Superior temporal gyrus (tissue), 1 donor: ENCODE measurements at regions not wholly inside any gene's neighbourhood (a gene's known extent, or its start where the extent isn't known, plus 50 kb on each side); places are given as distances from the start of the nearest gene placed in this dataset.
A peak's percentile ranks its signal among the peaks of the same experiment; 100 is the strongest.
"Not testable (repeated sequence)": the region's sequence is repeated elsewhere in the genome, so short reads cannot be mapped to it uniquely, and the experiment has no call there.

Source experiments
- DNase-seq: peaks from one replicate; pipeline ENCODE4 v3.0.0-alpha.2; 2016; ENCODE audit errors: extremely low spot score

DNA sequence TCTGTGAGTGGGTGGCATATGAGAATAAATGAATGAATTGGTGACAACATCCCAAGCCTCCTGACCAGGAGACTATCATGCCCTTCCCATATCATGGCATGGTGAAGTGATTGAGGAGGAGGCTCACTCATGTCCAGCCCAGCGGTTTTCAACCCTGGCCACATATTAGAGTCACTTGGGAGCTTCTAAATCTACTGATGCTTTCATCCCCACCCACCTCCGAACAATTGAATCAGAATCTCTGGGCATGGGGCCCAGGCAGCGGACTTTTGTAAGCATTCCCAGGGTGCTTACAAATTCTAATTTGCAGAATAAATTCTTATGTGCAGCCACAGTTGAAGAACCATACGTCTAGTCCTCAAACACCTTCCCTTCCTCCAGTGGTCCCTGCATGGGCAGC lies 81.7 kb upstream of the SEC11C start:
- DNase-seq = peak; percentile 61

DNA sequence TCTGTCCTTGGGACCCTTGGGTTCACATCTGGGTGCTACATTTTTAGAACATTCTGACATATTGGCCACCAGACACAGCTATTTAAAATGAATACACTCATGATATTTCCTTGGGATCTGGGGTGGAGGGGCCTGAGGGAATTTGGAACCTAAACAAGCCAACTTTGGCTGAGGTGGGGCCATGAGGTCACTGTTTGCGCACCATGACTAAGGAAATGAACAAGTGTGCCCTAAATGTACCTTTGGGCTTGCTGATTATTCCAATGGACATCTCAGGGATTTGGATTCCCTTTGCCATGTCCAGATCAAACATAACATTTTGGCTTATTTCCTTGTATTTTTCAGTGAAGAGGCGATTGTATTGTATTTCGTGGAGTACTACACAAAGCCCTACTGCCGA lies 80.5 kb upstream of the SEC11C start:
- no peak for DNase-seq

DNA sequence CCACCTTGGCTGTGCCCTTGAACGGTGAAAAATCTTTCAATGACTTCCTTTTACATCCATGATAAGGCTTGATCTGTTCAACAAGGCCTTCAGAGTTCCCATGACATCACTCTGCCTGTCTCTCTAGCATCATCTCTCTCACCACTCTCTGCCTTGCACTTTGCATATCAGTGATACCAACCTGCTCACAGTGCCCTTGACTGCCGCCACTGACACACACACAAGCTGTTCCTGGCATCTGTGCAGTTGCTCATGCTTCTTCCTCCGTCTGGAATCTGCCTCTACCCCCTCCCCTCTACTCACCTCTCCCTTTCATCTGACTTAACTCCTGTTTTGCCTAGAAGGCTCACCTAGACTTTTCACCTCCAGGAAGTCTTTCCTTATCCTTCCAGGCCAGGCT lies 79.1 kb upstream of the SEC11C start:
- DNase-seq = no peak

DNA sequence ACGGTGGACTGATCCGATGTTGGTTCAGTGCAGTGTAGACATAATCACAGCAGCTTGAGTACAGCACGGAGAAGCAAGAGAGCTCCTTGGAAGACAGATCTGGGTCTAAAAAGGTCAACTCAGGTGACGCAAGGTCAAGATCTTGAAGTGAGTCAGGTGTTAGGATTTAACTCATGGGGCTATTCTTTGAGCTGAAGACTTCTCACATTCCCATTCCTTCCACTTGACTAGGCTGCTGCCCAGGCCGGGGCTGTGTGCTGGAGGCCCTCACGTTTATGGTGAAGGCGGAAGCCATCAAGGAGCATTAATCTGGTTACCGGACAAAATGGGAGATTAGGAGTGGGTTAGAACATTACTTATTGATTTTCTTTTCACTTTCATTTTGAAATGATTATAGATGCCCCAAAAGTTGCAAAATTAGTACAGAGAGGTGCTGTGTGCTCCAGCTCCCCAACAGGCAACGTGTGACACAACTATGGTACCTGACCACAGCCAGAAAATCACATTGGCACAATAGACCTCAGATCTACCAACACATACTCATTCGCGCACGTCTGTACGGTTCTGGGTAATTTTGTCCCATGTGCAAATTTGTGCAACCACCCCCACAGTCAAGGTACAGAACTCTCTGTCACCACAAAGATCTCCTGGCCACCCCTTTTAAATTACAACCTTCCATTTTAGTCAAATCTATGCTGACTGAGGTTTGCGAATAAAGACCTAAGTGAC lies 77.6 kb upstream of the SEC11C start:
- DNase-seq = no peak

DNA sequence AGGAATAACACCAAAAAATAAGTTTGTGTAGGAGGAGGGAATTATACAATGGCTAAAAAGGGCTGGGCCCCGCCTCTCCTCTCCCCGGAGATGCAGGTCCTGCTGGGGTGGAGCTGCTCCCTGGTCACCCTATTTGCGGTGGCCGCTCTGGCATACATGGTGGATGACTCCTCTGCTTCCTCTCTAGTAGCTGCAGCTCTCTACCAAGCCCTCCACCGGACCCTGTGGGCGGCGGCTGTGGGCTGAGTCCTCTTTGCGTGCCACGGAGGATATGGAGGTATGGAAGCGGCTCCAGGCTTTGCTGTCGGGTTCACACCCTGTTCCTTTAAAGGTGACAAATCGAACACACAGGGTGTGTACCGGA lies 77.1 kb upstream of the SEC11C start:
- no peak for DNase-seq

DNA sequence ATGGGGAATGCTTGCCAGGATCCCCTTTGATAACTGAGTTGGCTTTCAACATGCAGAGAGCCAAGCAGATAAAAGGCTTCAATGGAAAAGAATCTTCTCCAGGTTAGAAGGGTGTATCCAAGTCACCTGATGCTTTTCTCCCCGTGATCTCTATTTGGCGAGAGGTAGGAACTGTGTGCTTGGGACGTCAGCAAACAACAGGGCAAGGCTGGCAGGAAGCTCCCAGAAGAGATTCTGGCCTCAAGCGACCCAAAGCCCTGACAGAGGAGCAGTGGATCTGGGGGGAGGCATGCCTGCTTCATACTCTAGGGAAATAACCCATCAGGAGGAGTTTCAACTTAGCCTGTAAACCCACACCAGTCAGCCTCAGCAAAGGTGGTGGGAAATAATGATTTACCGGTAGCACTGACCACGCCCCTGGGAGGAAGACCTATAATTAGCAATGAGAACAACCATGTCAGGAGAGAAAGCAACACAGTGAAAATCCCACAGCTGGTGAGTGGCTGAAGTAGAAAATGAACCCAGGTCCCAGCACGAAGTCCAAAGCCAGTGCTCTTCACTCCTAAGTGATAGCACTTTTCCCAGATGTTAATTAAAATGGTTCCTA lies 76.3 kb upstream of the SEC11C start:
- no peak for DNase-seq

DNA sequence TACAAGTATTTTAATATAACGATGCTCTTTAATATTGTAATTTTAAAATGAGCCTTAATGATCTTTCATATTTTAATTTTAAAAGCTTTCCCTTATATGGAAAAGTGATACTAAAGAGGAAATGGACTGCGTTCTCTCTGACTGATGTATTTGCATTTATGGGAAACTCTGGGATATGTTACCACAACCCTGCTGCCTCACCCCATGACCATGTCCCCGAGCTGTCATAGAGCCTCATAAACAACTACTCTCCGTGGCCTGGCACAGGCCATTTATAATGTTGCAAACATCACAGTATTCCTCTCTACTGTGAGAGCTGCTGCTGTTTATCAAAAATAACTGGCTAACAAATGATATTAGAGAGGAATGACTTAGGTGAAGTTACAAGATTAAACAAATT lies 75.8 kb upstream of the SEC11C start:
- no peak for DNase-seq

DNA sequence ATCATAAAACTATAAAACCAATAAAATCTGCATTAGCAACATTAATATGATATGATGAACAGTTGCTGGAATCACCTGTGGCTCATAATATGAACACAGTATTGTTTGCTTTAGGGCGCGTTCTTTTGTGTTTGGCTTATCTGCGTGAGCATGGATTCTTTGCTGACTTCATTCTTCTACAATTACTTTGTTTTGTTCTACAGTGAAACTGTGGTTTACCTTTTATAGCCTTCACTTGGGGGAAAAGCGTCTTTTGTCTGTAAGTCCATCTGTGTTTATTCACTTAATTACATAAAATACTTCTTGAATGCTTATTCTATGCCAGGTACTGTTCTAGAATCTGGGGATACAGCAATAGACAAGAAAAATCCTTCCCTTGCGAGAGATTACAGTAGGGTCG lies 74.0 kb upstream of the SEC11C start:
- DNase-seq = no peak

DNA sequence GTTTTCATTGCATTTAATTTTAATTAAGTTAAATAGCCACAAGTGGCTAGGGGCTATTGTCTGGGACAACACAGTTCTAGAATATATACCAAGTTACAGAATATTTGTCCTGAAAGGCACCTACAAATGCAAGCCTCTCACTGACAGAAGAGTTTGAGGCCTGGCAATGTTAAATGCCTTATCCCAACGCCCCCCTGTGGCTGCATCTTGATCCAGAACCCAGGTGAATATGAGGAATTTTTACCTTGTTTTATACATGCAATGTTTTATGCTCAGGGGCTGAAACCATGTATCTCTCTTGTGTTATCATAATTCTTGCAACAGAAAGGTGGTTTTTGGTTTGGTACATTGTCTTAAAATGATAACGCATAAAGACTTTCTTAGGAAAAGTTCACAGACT lies 71.8 kb upstream of the SEC11C start:
- peak; percentile 78 for DNase-seq

DNA sequence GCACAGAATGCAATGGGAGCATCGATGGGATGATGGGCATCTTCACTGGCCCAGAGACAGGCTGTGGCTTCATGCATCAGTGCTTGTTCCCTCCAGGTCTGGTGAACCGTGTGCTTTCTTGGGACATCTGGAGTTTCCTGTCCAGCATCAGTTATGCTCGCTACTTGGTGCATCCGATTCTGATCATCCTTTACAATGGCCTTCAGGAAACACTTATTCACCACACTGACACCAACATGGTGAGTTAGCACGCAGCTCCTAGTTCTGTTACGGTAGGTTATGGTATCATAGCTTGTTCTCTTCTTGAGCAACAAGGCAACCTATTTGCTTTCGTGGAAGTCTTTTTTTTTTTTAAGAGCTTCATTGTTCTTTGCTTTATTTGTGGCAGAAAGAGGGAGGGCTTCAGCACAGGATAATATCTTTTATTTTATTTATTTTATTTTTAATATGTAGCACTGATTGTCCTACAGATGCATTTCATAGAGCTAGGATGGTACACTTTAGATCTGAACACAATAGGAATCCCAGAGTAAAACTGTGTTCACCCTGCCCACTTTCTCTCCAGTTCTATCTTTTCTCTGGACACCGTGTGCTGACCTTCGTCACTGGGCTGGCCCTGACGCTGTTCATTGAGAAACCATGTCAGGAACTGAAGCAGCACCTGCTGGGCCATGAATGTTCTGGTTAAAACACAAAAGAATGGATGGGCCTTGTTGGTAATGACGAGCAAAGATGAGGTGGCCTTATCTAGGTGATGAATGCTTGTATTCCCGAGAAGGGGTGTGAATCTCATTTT lies 71.2 kb upstream of the SEC11C start:
- DNase-seq = no peak

DNA sequence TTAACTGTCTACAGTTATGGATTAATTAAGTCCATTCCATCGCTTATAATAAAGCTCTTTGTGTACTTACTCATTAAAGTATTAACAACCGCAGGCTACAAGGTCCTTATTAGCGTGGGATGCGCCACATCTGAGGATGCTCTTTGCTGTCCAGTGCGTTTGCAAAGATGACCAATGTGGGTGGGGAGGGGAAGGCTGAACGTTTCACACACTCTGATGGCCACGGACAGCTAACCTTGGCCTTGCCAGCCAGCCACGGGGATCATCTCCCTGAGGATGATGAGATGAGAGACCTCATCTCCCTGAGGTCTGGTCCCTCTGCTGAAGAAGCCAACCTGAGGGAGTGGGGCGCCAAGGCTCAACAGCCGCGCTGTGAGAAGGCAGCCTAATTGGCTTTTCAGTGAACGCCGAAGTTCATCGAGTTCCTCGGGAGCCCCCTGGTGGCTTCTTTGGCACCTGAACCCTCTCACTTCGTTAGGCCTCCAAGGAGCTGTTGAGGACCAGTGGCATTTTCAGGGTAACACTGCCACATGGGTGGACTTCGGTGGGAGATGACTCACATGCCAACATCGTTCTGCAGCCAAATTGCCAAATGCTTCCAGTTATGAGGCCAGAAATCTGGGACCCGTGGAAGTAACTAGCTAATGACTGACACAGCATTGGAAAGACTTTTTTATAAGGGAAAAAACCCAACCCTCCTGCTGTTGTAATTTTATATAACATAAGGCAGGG lies 69.3 kb upstream of the SEC11C start:
- peak; percentile 98 for DNase-seq

DNA sequence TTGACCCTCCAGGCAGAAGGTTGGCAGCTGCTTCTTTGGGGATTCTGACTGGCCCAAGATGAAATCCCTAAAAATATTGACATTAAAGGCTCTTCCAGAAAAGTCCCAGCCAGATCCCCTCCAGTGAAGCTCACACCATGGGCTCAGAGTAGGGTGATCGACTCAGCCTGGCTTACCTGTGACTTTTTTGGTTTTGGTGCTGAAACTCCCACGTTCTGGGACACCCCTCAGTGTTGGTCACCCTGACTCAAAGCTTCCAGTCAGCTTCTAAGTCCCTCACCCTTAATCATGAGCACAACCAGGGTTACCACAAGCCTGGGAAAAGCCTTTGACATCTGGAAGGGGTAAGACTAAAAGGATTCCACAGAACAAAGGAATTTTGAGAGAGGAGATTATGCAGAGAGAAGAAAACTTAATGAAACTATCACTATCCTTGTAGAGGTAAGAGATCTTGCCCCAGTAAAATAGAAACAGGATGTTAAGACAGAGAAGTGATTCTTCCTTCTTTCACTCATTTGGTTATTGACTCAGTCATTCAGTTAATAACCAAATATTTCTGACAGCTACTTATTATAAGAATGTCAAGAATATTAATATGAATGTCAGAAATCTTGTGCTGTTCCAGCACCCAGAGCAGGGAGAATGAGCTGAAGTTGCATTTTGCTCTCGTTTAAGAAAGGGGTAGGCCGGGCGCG lies 66.8 kb upstream of the SEC11C start:
- DNase-seq = no peak

DNA sequence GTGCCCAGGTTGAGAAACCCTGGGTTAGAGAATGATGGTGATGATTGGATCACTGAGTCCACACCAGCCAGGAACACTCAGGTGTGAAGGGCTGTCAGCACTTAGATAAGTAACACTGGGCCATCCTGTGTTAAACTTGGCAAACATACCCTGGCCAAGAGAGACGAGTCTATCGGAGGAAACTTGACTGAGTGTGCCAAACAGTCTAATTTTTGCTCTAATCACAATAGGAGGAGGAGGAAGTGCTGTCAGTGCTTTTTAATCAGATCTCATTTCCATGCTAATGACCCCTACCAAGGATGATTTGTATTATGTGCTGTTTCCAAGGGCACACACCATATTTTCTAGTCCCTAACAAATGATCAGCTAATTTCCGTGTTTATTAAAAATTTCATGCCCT lies 63.8 kb upstream of the SEC11C start:
- DNase-seq = no peak

DNA sequence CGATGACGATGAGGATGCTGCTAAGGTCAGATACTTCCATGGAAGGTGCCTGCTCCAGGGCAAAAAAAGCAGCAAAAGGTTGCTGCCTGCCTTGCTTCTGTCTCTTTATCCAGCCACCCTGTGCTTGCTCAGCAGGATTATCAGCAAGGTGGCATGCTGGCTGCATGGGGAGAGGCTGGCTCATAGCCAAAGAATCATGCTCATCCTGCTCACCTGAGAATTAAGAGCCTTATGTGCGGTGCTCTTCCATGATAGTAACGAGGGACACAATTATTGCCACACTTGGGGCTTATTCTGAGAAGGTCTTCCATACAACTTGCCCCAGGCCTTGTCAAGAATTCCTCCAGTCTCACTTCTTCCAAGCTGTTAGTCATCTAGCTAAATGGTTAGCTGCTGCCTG lies 60.4 kb upstream of the SEC11C start:
- no peak for DNase-seq

DNA sequence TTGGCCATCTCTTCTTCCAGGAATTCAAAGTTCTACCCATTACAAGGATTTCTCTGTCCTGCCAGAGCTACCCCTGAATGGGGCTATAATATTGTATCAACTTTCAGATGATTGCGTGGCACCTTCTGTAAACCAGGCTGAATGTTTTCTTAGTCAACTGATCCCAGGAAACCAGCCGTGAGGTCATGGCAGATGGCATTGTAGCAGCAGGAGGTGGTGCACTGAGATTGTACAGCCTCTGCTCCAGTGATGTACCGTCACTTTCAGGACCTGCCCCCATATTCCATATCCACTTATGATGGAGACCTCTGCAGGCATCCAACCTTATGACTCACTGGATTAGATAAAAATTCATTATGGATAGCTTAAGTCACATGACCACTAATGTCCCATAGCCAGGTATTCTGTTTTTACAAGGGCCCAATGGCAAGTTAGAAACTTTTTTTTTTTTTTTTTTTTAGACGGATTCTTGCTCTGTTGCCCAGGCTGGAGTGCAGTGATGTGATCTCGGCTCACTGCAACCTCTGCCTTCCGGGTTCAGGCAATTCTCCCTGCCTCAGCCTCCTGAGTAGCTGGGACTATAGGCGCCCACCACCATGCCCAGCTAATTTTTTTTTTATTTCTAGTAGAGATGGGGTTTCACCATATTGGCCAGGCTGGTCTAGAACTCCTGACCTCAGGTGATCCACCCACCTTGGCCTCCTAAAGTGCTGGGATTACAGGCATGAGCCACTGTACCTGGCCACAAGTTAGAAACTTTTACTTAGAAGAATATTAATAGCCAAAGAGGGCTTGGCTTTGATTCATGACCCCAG lies 59.8 kb upstream of the SEC11C start:
- not testable (repeated sequence) for DNase-seq

DNA sequence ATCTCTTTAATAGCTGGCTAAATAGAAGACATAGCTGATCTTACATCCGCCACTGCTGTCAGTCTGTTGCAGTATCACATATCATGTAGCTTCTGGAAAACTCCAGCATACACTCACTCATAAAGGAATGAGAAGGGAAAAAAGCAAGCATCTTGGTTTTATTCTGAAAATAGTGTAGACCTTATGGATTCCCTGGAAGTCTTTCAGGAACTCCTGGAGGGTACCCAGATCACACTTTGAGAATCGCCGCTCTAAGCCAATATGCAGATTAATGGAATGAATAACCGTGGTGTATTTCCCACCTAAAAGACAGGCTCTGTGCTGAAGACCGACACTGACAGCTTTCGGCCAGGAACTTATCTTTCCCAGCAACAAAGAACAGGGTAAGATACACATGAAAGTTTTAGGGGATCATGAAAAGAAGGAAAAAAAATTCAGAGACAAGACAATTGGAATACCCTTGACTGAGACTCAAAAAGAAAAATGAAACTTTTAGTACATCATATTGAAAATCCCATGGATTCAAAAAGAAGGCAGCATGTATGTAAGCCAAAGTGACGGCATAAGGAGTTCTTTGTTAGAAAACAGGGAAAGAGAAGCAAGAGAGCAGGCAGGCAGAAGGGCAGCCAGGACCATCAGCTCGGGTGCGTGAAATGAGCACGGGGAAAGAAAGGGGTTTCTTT lies 56.4 kb upstream of the SEC11C start:
- peak; percentile 59 for DNase-seq

DNA sequence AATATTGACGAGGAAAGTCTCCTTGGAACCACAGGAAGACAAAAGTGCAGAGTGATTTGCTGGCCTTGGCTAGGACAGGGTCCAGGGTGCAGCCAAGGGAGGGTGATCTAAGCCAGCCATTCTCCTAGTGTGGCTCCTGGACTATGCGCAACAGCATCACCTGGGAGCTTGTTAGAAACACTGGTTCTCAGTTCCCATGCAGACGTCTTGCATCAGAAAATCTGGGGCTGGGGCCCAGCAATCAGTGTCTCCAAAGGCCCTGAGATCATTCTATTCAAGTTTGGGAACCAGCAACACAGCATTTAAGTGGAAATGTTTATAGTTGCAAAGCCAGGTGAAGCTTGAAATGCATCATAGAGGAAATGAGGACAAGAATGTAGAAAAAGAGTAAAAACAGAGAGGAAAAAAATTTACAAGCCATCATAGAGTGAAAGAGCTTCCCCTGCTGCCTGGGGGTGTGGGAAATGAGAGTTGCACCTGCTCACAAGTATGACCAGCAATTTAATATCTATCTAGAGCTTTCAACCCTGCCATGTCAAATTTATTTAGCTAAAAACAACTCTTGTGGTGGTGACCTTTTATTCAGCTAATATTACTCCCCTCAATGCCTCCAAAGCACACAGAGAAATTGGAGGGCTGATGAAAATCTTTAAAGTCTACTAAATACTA lies 54.4 kb upstream of the SEC11C start:
- no peak for DNase-seq

DNA sequence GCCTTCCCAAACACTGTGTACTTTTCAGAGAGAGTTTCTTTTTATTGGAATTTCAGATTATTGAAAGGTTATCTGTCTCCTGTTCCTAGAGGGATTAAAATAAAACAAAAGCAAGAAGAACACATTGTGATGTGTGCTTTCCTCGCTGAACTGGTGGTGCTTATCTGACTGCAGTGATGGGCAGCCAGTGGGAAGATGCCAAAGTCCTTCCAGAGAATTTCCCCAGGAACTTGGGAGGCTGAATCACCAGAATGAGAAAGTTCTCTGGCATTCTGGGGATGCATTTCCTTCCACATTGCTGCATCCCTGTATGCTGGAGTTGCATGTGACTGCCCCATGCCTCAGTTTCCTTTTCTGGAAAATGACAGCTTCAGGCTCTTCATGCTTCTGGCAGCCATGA lies 53.9 kb upstream of the SEC11C start:
- no peak for DNase-seq

DNA sequence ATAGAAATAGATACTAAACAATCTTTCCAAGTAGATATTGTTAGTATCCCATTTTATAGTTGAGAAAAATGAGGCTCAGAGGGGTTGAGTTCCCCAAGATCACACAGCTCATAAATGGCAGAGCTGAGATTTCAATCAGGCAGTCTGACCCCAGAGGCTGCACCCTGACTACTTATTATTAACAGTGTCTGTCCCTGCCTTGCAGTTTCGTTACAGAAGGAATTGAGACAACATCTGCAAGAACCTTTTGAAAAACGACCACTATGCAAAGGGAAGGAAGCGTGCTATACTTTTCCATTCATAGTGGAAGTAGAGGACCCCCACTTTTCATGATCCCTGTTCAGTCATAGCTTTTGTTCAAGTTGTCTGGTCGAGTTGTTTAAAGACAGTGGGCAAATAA lies 53.2 kb upstream of the SEC11C start:
- DNase-seq = no peak

DNA sequence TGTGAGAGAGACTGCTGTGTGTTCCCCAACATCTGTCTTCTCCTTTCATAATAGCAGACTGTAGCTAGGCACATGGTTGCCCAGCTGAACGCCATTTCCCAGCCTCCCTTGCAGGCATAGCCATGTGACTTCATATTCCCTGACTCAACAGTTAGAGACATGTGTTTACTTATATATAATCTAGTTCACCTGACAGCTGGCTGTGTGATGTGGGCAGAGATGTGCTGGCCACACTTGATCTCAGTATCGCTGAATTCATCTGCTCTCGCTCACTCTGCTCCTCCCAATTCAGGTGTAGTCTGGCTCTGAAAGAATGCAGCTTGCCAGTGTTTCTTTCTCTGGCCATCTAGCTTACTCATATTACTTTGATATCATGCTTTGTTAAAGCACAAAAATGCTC lies 52.3 kb upstream of the SEC11C start:
- no peak for DNase-seq
